WTC11 (cell line): ENCODE measurements at regions not wholly inside any gene's neighbourhood (a gene's known extent, or its start where the extent isn't known, plus 50 kb on each side); places are given as distances from the start of the nearest gene placed in this dataset.

ENCODE experiments used
- ATAC-seq: fragments of 200-7000 bp; cut with Tn5 transposase; 2 replicates; pipeline ENCODE4 v1.10.0; 2021; ENCODE audit warnings: mild to moderate bottlenecking, moderate library complexity
- CTCF ChIA-PET: fragments of 300-600 bp; sonication (Branson Sonifier 250); formaldehyde crosslinking; loops from one replicate; lab custom pipeline; 2021; ENCODE audit warnings: antibody characterized with exemption; lab: Charles Lee
- POLR2A ChIA-PET: fragments of 350-600 bp; sonication (Branson Sonifier 250); formaldehyde crosslinking; loops from one replicate; lab custom pipeline; 2021; ENCODE audit warnings: antibody characterized with exemption; lab: Charles Lee
- DNase-seq: peaks from one replicate; pipeline ENCODE4 v3.0.0; 2021; ENCODE audit warnings: low spot score
- H3K27ac Mint-ChIP-seq: 2 replicates; pipeline ENCODE4 v1.8.0; 2021; ENCODE audit warnings: mixed read lengths
- H3K27me3 Mint-ChIP-seq: 2 replicates; pipeline ENCODE4 v1.8.0; 2021; ENCODE audit warnings: low read depth, mild to moderate bottlenecking, moderate library complexity, mixed read lengths
- H3K36me3 Mint-ChIP-seq: 2 replicates; pipeline ENCODE4 v1.8.0; 2021; ENCODE audit warnings: mixed read lengths
- H3K4me1 Mint-ChIP-seq: 2 replicates; pipeline ENCODE4 v1.8.0; 2022; ENCODE audit warnings: mixed read lengths
- H3K4me3 Mint-ChIP-seq: 2 replicates; pipeline ENCODE4 v1.8.0; 2021; ENCODE audit warnings: mild to moderate bottlenecking, moderate library complexity, mixed read lengths
- H3K9me3 Mint-ChIP-seq: 2 replicates; pipeline ENCODE4 v1.8.0; 2021; ENCODE audit warnings: mixed read lengths
- ATF2 ChIP-seq: sonication (generic); formaldehyde crosslinking; IDR thresholded peaks from 2 replicates; pipeline ENCODE4 v1.8.1; 2022; ENCODE audit warnings: low read depth, missing genetic modification reagents, borderline replicate concordance
- CDX4 ChIP-seq: fragments of 250-450 bp; sonication (Bioruptor Pico); IDR thresholded peaks from 2 replicates; pipeline ENCODE4 v1.9.0; 2021; ENCODE audit warnings: moderate library complexity, mild to moderate bottlenecking, inconsistent platforms, borderline replicate concordance
- ELF4 ChIP-seq: sonication (generic); formaldehyde crosslinking; IDR thresholded peaks from 2 replicates; pipeline ENCODE4 v1.8.1; 2022; ENCODE audit warnings: low read depth, mild to moderate bottlenecking, moderate library complexity, missing genetic modification reagents
- ETV6 ChIP-seq: sonication (generic); formaldehyde crosslinking; IDR thresholded peaks from 2 replicates; pipeline ENCODE4 v1.8.1; 2022; ENCODE audit warnings: mild to moderate bottlenecking, missing genetic modification reagents
- FOXP1 ChIP-seq: sonication (generic); formaldehyde crosslinking; IDR thresholded peaks from 2 replicates; pipeline ENCODE4 v1.8.0; 2022; ENCODE audit warnings: missing genetic modification reagents, mild to moderate bottlenecking, moderate library complexity, borderline replicate concordance
- MXD4 ChIP-seq: fragments of 250-450 bp; sonication (Bioruptor Pico); IDR thresholded peaks from 2 replicates; pipeline ENCODE4 v1.8.0; 2021; ENCODE audit warnings: mild to moderate bottlenecking, moderate library complexity, borderline replicate concordance
- SMAD4 ChIP-seq: sonication (generic); formaldehyde crosslinking; IDR thresholded peaks from 2 replicates; pipeline ENCODE4 v1.8.0; 2022; ENCODE audit warnings: mild to moderate bottlenecking, missing genetic modification reagents
- SOX15 ChIP-seq: fragments of 250-450 bp; sonication (Bioruptor Pico); IDR thresholded peaks from 2 replicates; pipeline ENCODE4 v1.9.0; 2021; ENCODE audit warnings: mild to moderate bottlenecking
- TCF7 ChIP-seq: sonication (generic); formaldehyde crosslinking; IDR thresholded peaks from 2 replicates; pipeline ENCODE4 v1.8.0; 2022; ENCODE audit warnings: mild to moderate bottlenecking, low read depth, missing genetic modification reagents, moderate library complexity
- TP53 ChIP-seq: sonication (generic); formaldehyde crosslinking; IDR thresholded peaks from 2 replicates; pipeline ENCODE4 v1.8.1; 2023; ENCODE audit warnings: mild to moderate bottlenecking, missing genetic modification reagents
- ZBTB43 ChIP-seq: sonication (generic); formaldehyde crosslinking; IDR thresholded peaks from 2 replicates; pipeline ENCODE4 v1.8.1; 2023; ENCODE audit warnings: mild to moderate bottlenecking, missing genetic modification reagents
- ZMAT4 ChIP-seq: fragments of 250-450 bp; sonication (Bioruptor Pico); IDR thresholded peaks from 2 replicates; pipeline ENCODE4 v1.9.0; 2021; ENCODE audit warnings: mild to moderate bottlenecking
- ZNF317 ChIP-seq: sonication (generic); formaldehyde crosslinking; IDR thresholded peaks from 2 replicates; pipeline ENCODE4 v1.8.1; 2023; ENCODE audit warnings: low read depth, mild to moderate bottlenecking, moderate library complexity, missing genetic modification reagents, borderline replicate concordance
- ZNF396 ChIP-seq: fragments of 250-450 bp; sonication (Bioruptor Pico); IDR thresholded peaks from 2 replicates; pipeline ENCODE4 v1.8.0; 2021; ENCODE audit warnings: mild to moderate bottlenecking, moderate library complexity, borderline replicate concordance
- TF ChIP-seq, protein P1 (sequence below): sonication (generic); formaldehyde crosslinking; IDR thresholded peaks from 2 replicates; pipeline ENCODE4 v1.8.0; 2022; ENCODE audit warnings: mild to moderate bottlenecking, missing genetic modification reagents
- TF ChIP-seq, protein P2 (sequence below): fragments of 250-450 bp; sonication (Bioruptor Pico); conservative IDR thresholded peaks from 2 replicates; pipeline ENCODE4 v1.9.0; 2021; ENCODE audit warnings: mild to moderate bottlenecking
- TF ChIP-seq, protein P3 (sequence below): sonication (generic); formaldehyde crosslinking; IDR thresholded peaks from 2 replicates; pipeline ENCODE4 v1.8.1; 2022; ENCODE audit warnings: low read depth, mild to moderate bottlenecking, moderate library complexity, missing genetic modification reagents, borderline replicate concordance

DNA sequence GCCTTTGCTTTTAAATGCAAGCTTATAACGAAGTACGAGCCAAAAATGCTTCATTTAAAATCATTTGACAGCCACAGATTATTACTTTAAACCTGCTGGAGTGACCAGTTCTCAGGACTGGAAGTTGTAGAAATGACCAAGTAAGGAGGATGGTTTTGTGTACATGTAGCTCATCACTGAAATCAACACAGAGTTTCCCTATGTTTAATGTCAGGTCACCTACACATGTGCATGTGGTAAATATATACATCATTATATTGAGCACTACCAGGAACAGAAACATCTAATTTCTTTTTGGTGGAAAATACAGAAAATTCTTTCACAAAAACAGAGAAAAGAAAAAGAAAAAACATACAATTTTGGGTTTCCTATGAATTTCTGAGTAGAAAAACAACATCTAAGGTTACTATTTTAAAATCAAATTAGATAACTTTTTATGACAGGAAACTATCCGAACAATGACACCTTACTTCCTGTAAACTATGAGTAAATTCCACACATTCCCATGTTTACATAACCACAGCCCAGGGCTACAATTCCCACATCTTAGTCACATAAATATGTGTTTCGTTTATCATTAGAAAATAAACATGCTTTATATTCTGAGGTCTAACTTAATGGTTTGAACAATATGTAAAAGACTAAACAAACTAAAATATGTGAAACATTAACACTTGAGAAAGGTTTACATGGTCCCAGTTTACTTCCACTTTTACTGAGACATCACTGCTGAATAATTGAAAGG lies 73.6 kb downstream of the ZNF281 start:
- POLR2A ChIA-PET, result interaction anchor here (1.0 kb wide), 1 partner anchor 27 kb away, joined by 3 read pairs; no protein-coding TSS in a partner anchor
- TF ChIP-seq ETV6 (CRISPR knock-in tag), result no peak
- TF ChIP-seq ELF4 (CRISPR knock-in tag), result no peak
- TF ChIP-seq, protein P1, sequence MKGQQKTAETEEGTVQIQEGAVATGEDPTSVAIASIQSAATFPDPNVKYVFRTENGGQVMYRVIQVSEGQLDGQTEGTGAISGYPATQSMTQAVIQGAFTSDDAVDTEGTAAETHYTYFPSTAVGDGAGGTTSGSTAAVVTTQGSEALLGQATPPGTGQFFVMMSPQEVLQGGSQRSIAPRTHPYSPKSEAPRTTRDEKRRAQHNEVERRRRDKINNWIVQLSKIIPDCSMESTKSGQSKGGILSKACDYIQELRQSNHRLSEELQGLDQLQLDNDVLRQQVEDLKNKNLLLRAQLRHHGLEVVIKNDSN (CRISPR knock-in tag), result no peak
- no peak for TF ChIP-seq ZNF396 (CRISPR knock-in tag)
- no peak for TF ChIP-seq CDX4 (CRISPR knock-in tag)
- TF ChIP-seq ZNF317 (CRISPR knock-in tag), result no peak
- TF ChIP-seq, protein P2, sequence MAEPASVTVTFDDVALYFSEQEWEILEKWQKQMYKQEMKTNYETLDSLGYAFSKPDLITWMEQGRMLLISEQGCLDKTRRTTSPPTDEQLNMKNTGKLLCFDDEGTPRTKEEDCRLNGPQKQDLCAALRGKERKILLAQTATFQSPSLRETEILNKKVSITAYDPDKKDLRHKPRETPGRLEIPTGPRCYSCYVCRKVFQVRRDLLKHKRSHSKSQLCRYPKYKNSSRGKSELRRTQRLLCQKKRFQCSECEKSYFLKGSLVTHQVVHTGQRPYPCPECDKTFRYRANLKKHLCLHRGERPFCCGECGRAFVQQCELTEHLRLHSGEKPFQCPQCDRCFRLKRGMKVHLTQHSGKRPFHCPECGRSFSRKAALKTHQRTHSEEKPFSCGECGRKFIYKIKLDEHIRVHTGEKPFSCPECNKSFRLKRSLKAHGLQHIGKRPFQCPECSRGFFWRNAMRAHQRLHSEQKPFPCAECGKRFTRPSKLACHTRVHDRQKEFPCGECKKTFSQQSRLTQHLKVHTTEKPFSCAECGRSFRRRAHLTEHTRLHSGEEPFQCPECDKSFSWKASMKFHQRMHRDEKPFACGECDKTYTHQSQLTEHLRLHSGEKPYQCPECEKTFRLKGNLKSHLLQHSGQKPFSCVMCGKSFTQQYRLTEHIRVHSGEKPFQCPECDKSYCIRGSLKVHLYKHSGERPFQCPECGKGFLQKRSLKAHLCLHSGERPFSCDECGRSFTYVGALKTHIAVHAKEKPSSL (CRISPR knock-in tag), result no peak
- TF ChIP-seq ZBTB43 (CRISPR knock-in tag), result no peak
- TF ChIP-seq ATF2 (CRISPR knock-in tag), result no peak
- TF ChIP-seq, protein P3, sequence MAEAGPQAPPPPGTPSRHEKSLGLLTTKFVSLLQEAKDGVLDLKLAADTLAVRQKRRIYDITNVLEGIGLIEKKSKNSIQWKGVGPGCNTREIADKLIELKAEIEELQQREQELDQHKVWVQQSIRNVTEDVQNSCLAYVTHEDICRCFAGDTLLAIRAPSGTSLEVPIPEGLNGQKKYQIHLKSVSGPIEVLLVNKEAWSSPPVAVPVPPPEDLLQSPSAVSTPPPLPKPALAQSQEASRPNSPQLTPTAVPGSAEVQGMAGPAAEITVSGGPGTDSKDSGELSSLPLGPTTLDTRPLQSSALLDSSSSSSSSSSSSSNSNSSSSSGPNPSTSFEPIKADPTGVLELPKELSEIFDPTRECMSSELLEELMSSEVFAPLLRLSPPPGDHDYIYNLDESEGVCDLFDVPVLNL (CRISPR knock-in tag), result no peak
- TF ChIP-seq ZMAT4 (CRISPR knock-in tag), result no peak
- TF ChIP-seq TP53 (CRISPR knock-in tag), result no peak
- no peak for TF ChIP-seq FOXP1 (CRISPR knock-in tag)
- no peak for TF ChIP-seq MXD4
- TF ChIP-seq SOX15, result no peak
- no peak for TF ChIP-seq TCF7 (CRISPR knock-in tag)
- TF ChIP-seq SMAD4, result no peak
- DNase-seq (no peak), ATAC-seq (no peak)
- Mint-ChIP-seq H3K4me3 (no peak overlapping the region), H3K27me3 (no peaks in the 10 kb centered on the region), H3K27ac (peak overlapping the region; percentile 94), H3K36me3 (peaks cover 3% of the 10 kb centered on the region; the same call in 1 of the 2 replicates), H3K4me1 (peaks cover 39% of the 10 kb centered on the region), H3K9me3 (no peaks in the 10 kb centered on the region)
- CTCF ChIA-PET, result no interaction called here
